Body of pancreas (tissue), 4 donors: ENCODE measurements at regions not wholly inside any gene's neighbourhood (a gene's known extent, or its start where the extent isn't known, plus 50 kb on each side); places are given as distances from the start of the nearest gene placed in this dataset.

Experiments used
- ATAC-seq: fragments of 150-250 bp; one replicate; pipeline ENCODE4 v1.9.1; 2016
- DNase-seq, 4 donors: peaks; one replicate each; pipeline ENCODE4 v3.0.0-alpha.2; 2019
- H3K27ac ChIP-seq, 4 donors: fragments of 200-600 bp; sonication (generic); 1 replicate in 3 of 4; 2 replicates in 1 of 4; pipeline versions ENCODE4 v1.5.1 to v1.6.1; 2016 to 2019; ENCODE audit warnings: mild to moderate bottlenecking in 1 of 4, mixed read lengths in 1 of 4, moderate library complexity in 1 of 4
- H3K27me3 ChIP-seq, 2 donors: fragments of 200-600 bp; sonication (generic); one replicate each; pipeline ENCODE4 v1.6.0; 2016; ENCODE audit warnings: mild to moderate bottlenecking in 1 of 2
- H3K36me3 ChIP-seq, 2 donors: fragments of 200-600 bp; sonication (generic); replicated peaks in 1 of 2; 2 replicates each; pipeline ENCODE4 v1.5.1; 2016; ENCODE audit warnings: low read depth in 2 of 2; ENCODE audit not compliant: insufficient read depth in 1 of 2
- H3K4me1 ChIP-seq: fragments of 200-600 bp; sonication (generic); one replicate; pipeline ENCODE4 v1.6.0; 2016
- H3K4me3 ChIP-seq, 2 donors: fragments of 200-600 bp; sonication (generic); 1 replicate in 1 of 2; 2 replicates in 1 of 2; pipeline ENCODE4 v1.5.1; 2016 to 2019
- H3K9me3 ChIP-seq, 3 donors: fragments of 200-600 bp; sonication (generic); 1 replicate in 2 of 3; 2 replicates in 1 of 3; pipeline ENCODE4 v1.5.1; 2016
- CTCF ChIP-seq, 7 experiments: fragments of 450-650 bp in 4 of 7; fragments of 200-600 bp in 3 of 7; sonication (generic) in 3 of 7; IDR thresholded peaks; one replicate each; pipeline ENCODE4 v1.5.1; 2016 to 2019; ENCODE audit warnings: antibody characterized with exemption in 7 of 7
- POLR2A ChIP-seq, 3 donors: fragments of 450-650 bp; IDR thresholded peaks; one replicate each; pipeline ENCODE4 v1.6.1; 2016; ENCODE audit warnings: antibody characterized with exemption in 3 of 3, mild to moderate bottlenecking in 2 of 3
- WGBS, 2 donors: methylation state at CpG; one replicate each; pipeline ENCODE4 v1.1.5; 2017; 5-methylcytosine and 5-hydroxymethylcytosine counted together
- intact Hi-C: fragments of 100-400 bp; cut with DNase I; formaldehyde crosslinking; loops from one replicate; pipeline ENCODE4 v1.15.1; 2023

- TF ChIP-seq POLR2A (IDR thresholded peaks at IDR 0.05) (no peak), CTCF (IDR thresholded peaks at IDR 0.05) (no peak)
- no peaks in the 10 kb centered on the region for H3K27me3 ChIP-seq
- no peaks in the 10 kb centered on the region for H3K9me3 ChIP-seq
- no peak overlapping the region for H3K27ac ChIP-seq
- WGBS, 2 donors: 68 to 74% methylated on average over 3 of the region's 3 CpGs
- intact Hi-C loops: no loop called here
- DNase-seq: no peak
- H3K4me3 ChIP-seq: no peak overlapping the region
- ATAC-seq: no peak
- H3K4me1 ChIP-seq: no peaks in the 10 kb centered on the region
- H3K36me3 ChIP-seq: no peaks in the 10 kb centered on the region
These were observed 407.3 kb upstream of the HSFY2 start for GRCh38 chrY:19180824-19181223.

- DNase-seq: no peak
- H3K4me3 ChIP-seq: no peak overlapping the region
- 71 to 76% methylated on average over 5 of the region's 5 CpGs for WGBS, 2 donors
- intact Hi-C loops: no loop called here
- H3K36me3 ChIP-seq: no peaks in the 10 kb centered on the region
- TF ChIP-seq CTCF (IDR thresholded peaks at IDR 0.05) (no peak), POLR2A (IDR thresholded peaks at IDR 0.05) (no peak)
- H3K27ac ChIP-seq: no peak overlapping the region
- H3K27me3 ChIP-seq: no peaks in the 10 kb centered on the region
- ATAC-seq: no peak
- H3K9me3 ChIP-seq: no peaks in the 10 kb centered on the region
- no peaks in the 10 kb centered on the region for H3K4me1 ChIP-seq
These were observed 394.6 kb upstream of the HSFY2 start for GRCh38 chrY:19168202-19168565.

GRCh38 chrY:19167319-19168201 lies 394.0 kb upstream of the HSFY2 start:
- ATAC-seq (no peak), DNase-seq (no peak)
- 64% methylated on average over 11 to 12 of the region's 13 CpGs for WGBS, 2 donors
- no peak overlapping the region for H3K4me3 ChIP-seq
- H3K4me1 ChIP-seq: no peaks in the 10 kb centered on the region
- no peaks in the 10 kb centered on the region for H3K27me3 ChIP-seq
- intact Hi-C loops: no loop called here
- H3K9me3 ChIP-seq: no peaks in the 10 kb centered on the region
- no peak for TF ChIP-seq POLR2A (IDR thresholded peaks at IDR 0.05)
- no peak for TF ChIP-seq CTCF (IDR thresholded peaks at IDR 0.05)
- no peak overlapping the region for H3K27ac ChIP-seq
- H3K36me3 ChIP-seq: no peaks in the 10 kb centered on the region

- TF ChIP-seq CTCF (IDR thresholded peaks at IDR 0.05) (no peak), POLR2A (IDR thresholded peaks at IDR 0.05) (no peak)
- Histone ChIP-seq H3K27me3 (no peaks in the 10 kb centered on the region), H3K9me3 (no peaks in the 10 kb centered on the region), H3K27ac (no peak overlapping the region), H3K36me3 (no peaks in the 10 kb centered on the region), H3K4me3 (no peak overlapping the region), H3K4me1 (no peaks in the 10 kb centered on the region)
- WGBS, 2 donors: 49 to 51% methylated on average over 4 of the region's 4 CpGs
- intact Hi-C loops: no loop called here
- DNase-seq (no peak), ATAC-seq (no peak)
These were observed 375.2 kb upstream of the HSFY2 start for GRCh38 chrY:19148783-19149182.

- WGBS, 2 donors: 0 to 8% methylated on average over 1 of the region's 1 CpG
These were observed 372.8 kb upstream of the HSFY2 start for GRCh38 chrY:19146296-19146695.

More at GRCh38 chrY:19146296-19146695, 372.8 kb upstream of the HSFY2 start:
- ATAC-seq (no peak), DNase-seq (no peak)
- Histone ChIP-seq H3K27me3 (no peaks in the 10 kb centered on the region), H3K9me3 (no peaks in the 10 kb centered on the region), H3K4me3 (no peak overlapping the region), H3K4me1 (no peaks in the 10 kb centered on the region), H3K36me3 (no peaks in the 10 kb centered on the region), H3K27ac (no peak overlapping the region)
- TF ChIP-seq CTCF (IDR thresholded peaks at IDR 0.05): no peak
- no peak for TF ChIP-seq POLR2A (IDR thresholded peaks at IDR 0.05)
- intact Hi-C loops: no loop called here
